B cell (primary cell): ENCODE measurements at regions not wholly inside any gene's neighbourhood (a gene's known extent, or its start where the extent isn't known, plus 50 kb on each side); places are given as distances from the start of the nearest gene placed in this dataset.

Experiments
- ATAC-seq: fragments of 200-7000 bp; cut with Tn5 transposase; one replicate; pipeline ENCODE4 v1.10.0; 2021; ENCODE audit warnings: low read depth, mild to moderate bottlenecking, moderate number of reproducible peaks, moderate library complexity
- CTCF ChIA-PET: fragments of 350-600 bp; sonication (Branson Sonifier 250); formaldehyde crosslinking; loops from one replicate; lab custom pipeline; 2021; ENCODE audit warnings: antibody characterized with exemption, inconsistent platforms; lab: Charles Lee
- POLR2A ChIA-PET: fragments of 350-600 bp; sonication (Branson Sonifier 250); formaldehyde crosslinking; loops from one replicate; lab custom pipeline; 2021; ENCODE audit warnings: antibody characterized with exemption; lab: Charles Lee
- DNase-seq: peaks from one replicate; pipeline ENCODE4 v3.0.0; 2013
- H2AFZ ChIP-seq: 2 replicates; pipeline ENCODE4 v1.6.1; 2012; ENCODE audit warnings: mild to moderate bottlenecking, low read depth, low read length; ENCODE audit not compliant: insufficient read depth, poor library complexity, severe bottlenecking
- H3K27ac ChIP-seq, 2 donors: 1 replicate in 1 of 2; 2 replicates in 1 of 2; pipeline ENCODE4 v1.5.1; 2012 to 2013; ENCODE audit warnings: low read length in 2 of 2, mild to moderate bottlenecking in 2 of 2, moderate library complexity in 1 of 2
- H3K27me3 ChIP-seq, 4 experiments: fragments of 200-600 bp in 1 of 4; sonication (generic) in 1 of 4; replicated peaks in 1 of 4; 1 replicate in 2 of 4; 2 replicates in 2 of 4; pipeline versions ENCODE4 v1.6.1 to v1.7.0; 2013 to 2016; ENCODE audit warnings: low read length in 3 of 4, mild to moderate bottlenecking in 2 of 4, mixed read lengths in 1 of 4, moderate library complexity in 1 of 4; ENCODE audit not compliant: insufficient read depth in 4 of 4, control insufficient read depth in 3 of 4; ENCODE audit errors: control extremely low read depth in 1 of 4
- H3K36me3 ChIP-seq, 2 experiments: replicated peaks in 1 of 2; 1 replicate in 1 of 2; 2 replicates in 1 of 2; pipeline versions ENCODE4 v1.6.1 to v1.7.1; 2013; ENCODE audit warnings: low read length in 1 of 2; ENCODE audit not compliant: insufficient read depth in 2 of 2, control insufficient read depth in 1 of 2; ENCODE audit errors: control extremely low read depth in 1 of 2, extremely low read depth in 1 of 2
- H3K4me1 ChIP-seq, 2 donors: fragments of 200-600 bp in 1 of 2; sonication (generic) in 1 of 2; 1 replicate in 1 of 2; 2 replicates in 1 of 2; pipeline versions ENCODE4 v1.5.1 to v1.6.1; 2013 to 2017; ENCODE audit warnings: low read length in 2 of 2; ENCODE audit not compliant: control insufficient read depth in 2 of 2, insufficient read depth in 2 of 2
- H3K4me2 ChIP-seq: replicated peaks from 2 replicates; pipeline ENCODE3; 2012; ENCODE audit warnings: mild to moderate bottlenecking, low read depth, low read length; ENCODE audit not compliant: poor library complexity, severe bottlenecking
- H3K4me3 ChIP-seq, 5 experiments: fragments of 200-600 bp in 1 of 5; sonication (generic) in 1 of 5; 1 replicate in 3 of 5; 2 replicates in 2 of 5; pipeline versions ENCODE4 v1.5.1 to v1.7.0; 2011 to 2016; ENCODE audit warnings: low read length in 4 of 5, mild to moderate bottlenecking in 4 of 5, low read depth in 2 of 5, control low read depth in 1 of 5, moderate library complexity in 1 of 5; ENCODE audit not compliant: insufficient read depth in 1 of 5; ENCODE audit errors: control extremely low read depth in 1 of 5, extremely low read depth in 1 of 5
- H3K79me2 ChIP-seq: fragments of 200-600 bp; sonication (generic); one replicate; pipeline ENCODE4 v1.6.0; 2016; ENCODE audit warnings: low read length; ENCODE audit not compliant: control insufficient read depth, insufficient read depth
- H3K9ac ChIP-seq: fragments of 200-600 bp; sonication (generic); 2 replicates; pipeline ENCODE4 v1.6.1; 2017; ENCODE audit warnings: mild to moderate bottlenecking, low read length, moderate library complexity
- H3K9me3 ChIP-seq, 3 donors: one replicate each; pipeline versions ENCODE4 v1.6.1 to v1.7.1; 2013; ENCODE audit warnings: low read length in 2 of 3; ENCODE audit not compliant: control insufficient read depth in 2 of 3, insufficient read depth in 1 of 3; ENCODE audit errors: control extremely low read depth in 1 of 3
- H4K20me1 ChIP-seq: 2 replicates; pipeline ENCODE4 v1.6.0; 2012; ENCODE audit warnings: mild to moderate bottlenecking, low read length; ENCODE audit not compliant: insufficient read depth, control insufficient read depth, poor library complexity, severe bottlenecking
- H3K27ac Mint-ChIP-seq: one replicate; pipeline ENCODE4 v1.8.0; 2021; ENCODE audit warnings: mixed read lengths
- H3K27me3 Mint-ChIP-seq: one replicate; pipeline ENCODE4 v1.8.0; 2021; ENCODE audit warnings: mixed read lengths
- H3K4me1 Mint-ChIP-seq: one replicate; pipeline ENCODE4 v1.8.0; 2021; ENCODE audit warnings: mixed read lengths
- H3K4me3 Mint-ChIP-seq: one replicate; pipeline ENCODE4 v1.8.0; 2021; ENCODE audit warnings: mixed read lengths
- H3K9me3 Mint-ChIP-seq: one replicate; pipeline ENCODE4 v1.8.0; 2022; ENCODE audit warnings: mixed read lengths; ENCODE audit not compliant: insufficient read depth
- CTCF ChIP-seq: fragments of 200-600 bp; IDR thresholded peaks from one replicate; pipeline ENCODE4 v1.8.0; 2022; ENCODE audit warnings: antibody characterized with exemption, mild to moderate bottlenecking
- EZH2 ChIP-seq: IDR thresholded peaks from 2 replicates; pipeline ENCODE4 v1.6.1; 2012; ENCODE audit warnings: borderline replicate concordance, low read depth, mild to moderate bottlenecking, moderate library complexity, low read length; ENCODE audit not compliant: insufficient read depth, poor library complexity, severe bottlenecking
- WGBS: methylation state at CpG from one replicate; pipeline ENCODE4 v1.1.5; 2013; ENCODE audit warnings: missing lambda C conversion rate; ENCODE audit not compliant: insufficient coverage; 5-methylcytosine and 5-hydroxymethylcytosine counted together
- intact Hi-C: fragments of 100-400 bp; cut with micrococcal nuclease; formaldehyde crosslinking; loops from one replicate; pipeline ENCODE4 v1.10.0; 2022

DNA sequence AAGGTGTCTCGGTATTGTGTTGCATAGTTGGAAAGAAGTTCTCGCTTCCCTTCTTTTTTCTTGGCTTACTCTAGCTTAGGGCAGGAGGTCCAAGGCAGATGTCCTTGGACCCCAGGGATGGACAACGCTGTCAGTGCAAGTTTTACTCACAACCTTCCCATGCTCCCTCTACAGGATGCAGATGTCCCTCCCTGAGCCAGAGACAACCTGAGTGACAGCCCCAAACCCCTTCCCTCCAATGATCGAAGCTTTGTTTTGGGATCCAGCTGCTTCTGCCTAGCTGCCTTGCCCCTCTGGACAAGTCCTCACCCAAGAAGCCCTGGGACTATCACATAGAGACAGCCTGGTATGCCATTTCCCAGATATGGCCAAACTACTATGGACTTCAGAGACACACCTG is 112.0 kb upstream of the RAP1B start:
- Histone ChIP-seq H3K36me3 (no peaks in the 10 kb centered on the region), H2AFZ (no peak overlapping the region), H3K4me3 (no peak overlapping the region), H3K27me3 (no peaks in the 10 kb centered on the region), H3K79me2 (no peaks in the 10 kb centered on the region), H3K9ac (no peak overlapping the region), H3K9me3 (no peaks in the 10 kb centered on the region), H3K27ac (no peak overlapping the region), H3K4me1 (no peaks in the 10 kb centered on the region), H4K20me1 (no peaks in the 10 kb centered on the region), H3K4me2 (no peak overlapping the region)
- no peak overlapping the region for H3K27ac Mint-ChIP-seq
- no peaks in the 10 kb centered on the region for H3K9me3 Mint-ChIP-seq
- ATAC-seq (no peak), DNase-seq (no peak)
- CTCF ChIA-PET, result no interaction called here
- WGBS, result 100% methylated on average over 2 of the region's 4 CpGs
- POLR2A ChIA-PET, result interaction anchor here (0.6 kb wide), 1 partner anchor 126 kb away, joined by 3 read pairs; no protein-coding TSS in a partner anchor
- TF ChIP-seq EZH2 (no peak), CTCF (no peak)
- peaks cover 8% of the 10 kb centered on the region for H3K27me3 Mint-ChIP-seq
- H3K4me1 Mint-ChIP-seq, result peaks cover 7% of the 10 kb centered on the region
- intact Hi-C loops, result no loop called here
- no peak overlapping the region for H3K4me3 Mint-ChIP-seq

- CTCF ChIA-PET, result no interaction called here
- POLR2A ChIA-PET, result no interaction called here
- Histone ChIP-seq H3K36me3 (no peaks in the 10 kb centered on the region), H3K9ac (no peak overlapping the region), H2AFZ (no peak overlapping the region), H4K20me1 (no peaks in the 10 kb centered on the region), H3K4me2 (no peak overlapping the region), H3K4me3 (no peak overlapping the region), H3K9me3 (no peaks in the 10 kb centered on the region), H3K27ac (no peak overlapping the region), H3K79me2 (no peaks in the 10 kb centered on the region), H3K4me1 (no peaks in the 10 kb centered on the region), H3K27me3 (no peaks in the 10 kb centered on the region)
- no peak overlapping the region for H3K4me3 Mint-ChIP-seq
- H3K27ac Mint-ChIP-seq, result no peak overlapping the region
- no peak for DNase-seq
- TF ChIP-seq CTCF, result no peak
- peaks cover 8% of the 10 kb centered on the region for H3K27me3 Mint-ChIP-seq
- H3K4me1 Mint-ChIP-seq, result peaks cover 7% of the 10 kb centered on the region
- intact Hi-C loops, result no loop called here
- no peak for ATAC-seq
- no peaks in the 10 kb centered on the region for H3K9me3 Mint-ChIP-seq
- WGBS, result no CpG with 5 or more reads among the region's 1 CpG
Observed at GRCh38 chr12:68499616-68500015, 111.1 kb upstream of the RAP1B start.
